Colonic mucosa (tissue), 4 donors: ENCODE measurements at regions not wholly inside any gene's neighbourhood (a gene's known extent, or its start where the extent isn't known, plus 50 kb on each side); places are given as distances from the start of the nearest gene placed in this dataset.

Experiments
- DNase-seq: peaks from one replicate; pipeline ENCODE4 v3.0.0-alpha.2; 2020
- H3K27ac ChIP-seq: fragments of 200-600 bp; one replicate; pipeline ENCODE4 v1.8.0; 2021
- H3K27me3 ChIP-seq: fragments of 200-600 bp; one replicate; pipeline ENCODE4 v1.8.0; 2021
- H3K36me3 ChIP-seq: fragments of 200-600 bp; one replicate; pipeline ENCODE4 v1.8.0; 2021
- H3K4me1 ChIP-seq: fragments of 200-600 bp; one replicate; pipeline ENCODE4 v1.8.0; 2021; ENCODE audit warnings: mild to moderate bottlenecking
- H3K4me3 ChIP-seq: fragments of 200-600 bp; one replicate; pipeline ENCODE4 v1.8.0; 2021
- H3K9ac ChIP-seq, 2 donors: one replicate each; pipeline ENCODE4 v1.7.0; 2013; ENCODE audit warnings: control low read depth in 2 of 2, low read depth in 2 of 2, low read length in 2 of 2
- H3K9me3 ChIP-seq: fragments of 200-600 bp; one replicate; pipeline ENCODE4 v1.8.0; 2021
- CTCF ChIP-seq: fragments of 200-600 bp; IDR thresholded peaks from one replicate; pipeline ENCODE4 v1.8.0; 2022; ENCODE audit warnings: antibody characterized with exemption, mild to moderate bottlenecking
- intact Hi-C: fragments of 100-400 bp; cut with DNase I; formaldehyde crosslinking; loops from one replicate; pipeline ENCODE4 v1.14.1; 2022
- donor health status: healthy.
- donor health status: DM: no; HTN: no; CAD: no.
- donor health status: DM: no; HTN: no; CAD: no.

GRCh38 chr1:212526111-212526491 lies 82.5 kb upstream of the ATF3 start:
- Histone ChIP-seq H3K27me3 (no peaks in the 10 kb centered on the region), H3K36me3 (no peaks in the 10 kb centered on the region), H3K9me3 (no peaks in the 10 kb centered on the region), H3K4me1 (no peaks in the 10 kb centered on the region), H3K4me3 (no peak overlapping the region), H3K27ac (no peak overlapping the region), H3K9ac (no peak overlapping the region)
- intact Hi-C loops = no loop called here
- no peak for DNase-seq
- TF ChIP-seq CTCF = no peak

GRCh38 chr1:212528501-212528900 lies 80.1 kb upstream of the ATF3 start:
- Histone ChIP-seq H3K4me3 (no peak overlapping the region), H3K9me3 (no peaks in the 10 kb centered on the region), H3K4me1 (no peaks in the 10 kb centered on the region), H3K36me3 (no peaks in the 10 kb centered on the region), H3K27ac (no peak overlapping the region), H3K27me3 (no peaks in the 10 kb centered on the region), H3K9ac (no peak overlapping the region)
- TF ChIP-seq CTCF = no peak
- no peak for DNase-seq
- intact Hi-C loops = no loop called here

- no peaks in the 10 kb centered on the region for H3K4me1 ChIP-seq
- intact Hi-C loops = no loop called here
- no peaks in the 10 kb centered on the region for H3K9me3 ChIP-seq
- H3K4me3 ChIP-seq = no peak overlapping the region
- no peak overlapping the region for H3K9ac ChIP-seq
- TF ChIP-seq CTCF = no peak
- H3K36me3 ChIP-seq = no peaks in the 10 kb centered on the region
- DNase-seq = no peak
- H3K27me3 ChIP-seq = no peaks in the 10 kb centered on the region
- no peak overlapping the region for H3K27ac ChIP-seq
Observed at GRCh38 chr1:212529211-212529741, 79.3 kb upstream of the ATF3 start.

DNA sequence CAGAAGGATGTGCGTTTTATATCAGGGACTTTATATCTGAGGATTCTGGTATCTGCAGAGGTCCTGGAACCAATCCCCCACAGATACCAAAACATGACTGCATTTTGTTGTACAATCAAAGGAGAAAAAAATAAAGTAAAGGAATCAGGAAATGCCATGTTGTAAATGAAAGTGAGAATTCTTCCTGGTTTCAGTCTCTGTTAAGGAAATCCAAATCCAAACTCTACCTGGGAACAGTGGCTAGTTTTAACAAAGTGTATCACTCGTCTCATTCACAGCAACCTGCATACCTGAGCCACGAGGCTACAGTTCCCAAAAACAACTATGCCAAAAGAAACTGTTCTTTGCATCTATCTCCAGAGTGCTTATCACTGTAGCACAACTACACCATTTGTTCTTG lies 77.3 kb upstream of the ATF3 start:
- Histone ChIP-seq H3K36me3 (no peaks in the 10 kb centered on the region), H3K9ac (no peak overlapping the region), H3K9me3 (no peaks in the 10 kb centered on the region), H3K27me3 (no peaks in the 10 kb centered on the region), H3K4me3 (no peak overlapping the region), H3K27ac (no peak overlapping the region), H3K4me1 (no peaks in the 10 kb centered on the region)
- DNase-seq = no peak
- TF ChIP-seq CTCF = no peak
- intact Hi-C loops = no loop called here

DNA sequence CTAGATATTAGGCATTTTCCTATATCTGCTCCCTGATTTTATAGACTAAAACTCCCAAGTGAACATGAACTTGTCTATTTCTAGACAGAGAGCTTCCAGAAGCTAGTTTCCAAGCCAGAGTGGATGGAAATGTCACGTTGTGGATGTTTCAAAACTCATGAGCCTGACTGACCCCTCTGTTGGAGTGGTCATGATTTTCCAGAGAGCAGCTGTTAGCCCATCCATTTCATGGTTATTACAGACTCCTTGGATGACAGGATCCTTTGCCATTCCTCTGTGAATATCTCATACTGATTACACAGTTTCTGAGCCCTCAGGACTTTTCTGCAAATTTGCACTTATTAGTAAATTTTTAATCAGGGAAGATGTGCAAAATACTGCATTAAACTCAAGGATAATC lies 76.8 kb upstream of the ATF3 start:
- no peaks in the 10 kb centered on the region for H3K36me3 ChIP-seq
- TF ChIP-seq CTCF = no peak
- no peaks in the 10 kb centered on the region for H3K9me3 ChIP-seq
- no peaks in the 10 kb centered on the region for H3K27me3 ChIP-seq
- H3K4me3 ChIP-seq = no peak overlapping the region
- H3K27ac ChIP-seq = no peak overlapping the region
- intact Hi-C loops = no loop called here
- no peak overlapping the region for H3K9ac ChIP-seq
- H3K4me1 ChIP-seq = no peaks in the 10 kb centered on the region
- DNase-seq = no peak
